ENCODE measurements at regions not wholly inside any gene's neighbourhood (a gene's known extent, or its start where the extent isn't known, plus 50 kb on each side); places are given as distances from the start of the nearest gene placed in this dataset.
"Not testable (repeated sequence)": the region's sequence is repeated elsewhere in the genome, so short reads cannot be mapped to it uniquely, and the experiment has no call there.

DNA sequence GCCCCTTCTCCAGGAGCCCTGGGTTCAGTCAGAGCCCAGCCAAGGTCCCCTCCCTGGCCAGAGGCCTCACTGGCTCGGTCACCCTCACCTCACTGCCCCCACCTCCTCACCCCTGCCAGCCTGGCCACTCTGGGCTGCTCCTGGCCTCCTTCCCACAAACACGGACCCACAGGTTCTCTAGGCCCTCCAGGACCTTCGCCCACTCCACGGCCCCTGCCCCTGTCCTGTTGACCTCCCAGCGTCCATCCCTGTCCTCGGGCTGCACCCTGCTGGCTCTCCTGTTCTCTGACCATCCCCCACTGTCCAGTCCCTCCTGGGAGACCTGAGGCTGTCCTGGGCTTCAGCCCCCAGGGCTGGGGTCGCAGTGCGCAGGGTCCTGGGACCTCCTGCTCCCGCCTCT is 173.3 kb downstream of the TMEM121 start:
- not testable (repeated sequence) for DNase-seq (ENCODE audit: low read depth); H3K4me3 ChIP-seq (ENCODE audit: insufficient read depth, low read depth, low read length); FAIRE-seq; H2AFZ ChIP-seq (ENCODE audit: low read depth, low read length); H3K27ac ChIP-seq (ENCODE audit: low read depth, low read length); H3K27me3 ChIP-seq (ENCODE audit: insufficient read depth, low read length); H3K9me3 ChIP-seq (ENCODE audit: insufficient read depth, low read depth, low read length); H3K4me2 ChIP-seq (ENCODE audit: low read length); H4K20me1 ChIP-seq (ENCODE audit: insufficient read depth, low read length); H3K36me3 ChIP-seq (ENCODE audit: insufficient read depth, low read length); H3K79me2 ChIP-seq (ENCODE audit: insufficient read depth, low read length); H3K4me1 ChIP-seq (ENCODE audit: insufficient read depth, low read length); H3K4me1 Mint-ChIP-seq (ENCODE audit: low read depth, unreplicated experiment); H3K36me3 Mint-ChIP-seq (ENCODE audit: low read depth, unreplicated experiment); H3K27me3 Mint-ChIP-seq (ENCODE audit: low read depth, unreplicated experiment); H3K27ac Mint-ChIP-seq (ENCODE audit: unreplicated experiment); H3K4me3 Mint-ChIP-seq (ENCODE audit: unreplicated experiment); H3K9ac ChIP-seq (ENCODE audit: low read length)
- H3K9me3 Mint-ChIP-seq (ENCODE audit: unreplicated experiment) = peaks cover 24% of the 10 kb centered on the region

DNA sequence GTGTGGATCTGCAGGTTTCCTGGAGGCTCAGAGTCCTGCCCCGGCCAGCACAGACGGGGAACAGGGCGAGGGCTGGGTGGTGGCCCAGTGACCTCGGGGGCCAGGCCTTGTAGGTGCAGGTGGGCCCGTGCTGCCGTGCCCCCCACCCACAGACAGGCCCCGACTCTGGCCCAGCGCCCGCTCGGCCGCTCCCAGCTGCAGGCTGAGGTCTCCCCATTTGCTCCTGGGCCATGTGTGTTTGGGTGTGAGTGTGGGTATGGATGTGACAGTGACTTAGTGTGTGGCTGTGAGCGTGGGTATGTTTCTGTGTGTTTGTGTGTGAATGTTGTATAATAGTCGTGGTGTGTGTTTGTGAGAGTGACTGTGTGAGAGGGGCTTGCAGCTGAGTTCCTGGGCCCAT is 173.8 kb downstream of the TMEM121 start:
- H3K4me1 Mint-ChIP-seq (ENCODE audit: low read depth, unreplicated experiment); H3K36me3 Mint-ChIP-seq (ENCODE audit: low read depth, unreplicated experiment); FAIRE-seq; H3K36me3 ChIP-seq (ENCODE audit: insufficient read depth, low read length); DNase-seq (ENCODE audit: low read depth); H2AFZ ChIP-seq (ENCODE audit: low read depth, low read length); H3K9ac ChIP-seq (ENCODE audit: low read length); H3K4me1 ChIP-seq (ENCODE audit: insufficient read depth, low read length); H3K27me3 ChIP-seq (ENCODE audit: insufficient read depth, low read length); H3K4me3 ChIP-seq (ENCODE audit: insufficient read depth, low read depth, low read length); H3K4me2 ChIP-seq (ENCODE audit: low read length); H3K9me3 ChIP-seq (ENCODE audit: insufficient read depth, low read depth, low read length); H3K27ac Mint-ChIP-seq (ENCODE audit: unreplicated experiment); H3K79me2 ChIP-seq (ENCODE audit: insufficient read depth, low read length); H4K20me1 ChIP-seq (ENCODE audit: insufficient read depth, low read length); H3K27ac ChIP-seq (ENCODE audit: low read depth, low read length); H3K27me3 Mint-ChIP-seq (ENCODE audit: low read depth, unreplicated experiment); H3K4me3 Mint-ChIP-seq (ENCODE audit: unreplicated experiment): not testable (repeated sequence)
- H3K9me3 Mint-ChIP-seq (ENCODE audit: unreplicated experiment) = peaks cover 20% of the 10 kb centered on the region

DNA sequence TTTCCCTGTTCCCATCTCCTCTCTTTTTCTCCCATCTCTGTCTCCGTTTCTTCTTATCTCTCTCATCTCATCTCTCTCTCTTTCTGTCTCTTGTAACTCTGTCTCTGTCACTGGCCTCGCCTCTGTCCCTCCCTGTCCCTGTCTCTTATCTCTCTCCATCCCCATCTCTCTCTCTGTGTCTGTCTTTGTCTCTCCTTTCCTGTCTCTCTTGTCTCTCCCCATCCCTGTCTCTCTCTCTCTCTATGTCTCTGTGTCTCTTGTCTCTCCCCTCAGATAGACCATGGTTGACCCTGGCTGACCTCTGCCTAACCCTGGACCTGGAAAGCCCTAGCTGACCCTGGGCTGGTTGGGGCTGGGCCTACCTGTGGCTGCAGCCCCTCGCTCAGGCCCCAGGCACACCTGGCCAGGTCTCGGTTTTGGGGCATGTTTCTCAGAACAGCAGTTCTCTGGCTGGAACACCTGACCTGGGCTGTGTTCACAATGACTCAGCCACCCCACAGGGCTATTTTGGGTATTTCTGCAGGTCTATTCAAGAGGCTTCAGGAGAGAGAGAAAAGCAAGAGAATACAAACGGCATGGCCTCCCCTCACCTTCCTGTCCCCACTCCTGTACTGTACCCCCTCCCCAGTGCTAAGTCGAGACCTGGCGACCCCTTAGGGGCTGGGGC is 174.4 kb downstream of the TMEM121 start:
- no peak overlapping the region for H3K27ac ChIP-seq (ENCODE audit: low read depth, low read length)
- no peaks in the 10 kb centered on the region for H3K79me2 ChIP-seq (ENCODE audit: insufficient read depth, low read length)
- H4K20me1 ChIP-seq (ENCODE audit: insufficient read depth, low read length) = no peaks in the 10 kb centered on the region
- H3K4me3 Mint-ChIP-seq (ENCODE audit: unreplicated experiment) = no peak overlapping the region
- TF ChIP-seq EZH2 (IDR thresholded peaks at IDR 0.05; ENCODE audit: insufficient read depth, low read length) = no peak
- TF ChIP-seq, protein P1, sequence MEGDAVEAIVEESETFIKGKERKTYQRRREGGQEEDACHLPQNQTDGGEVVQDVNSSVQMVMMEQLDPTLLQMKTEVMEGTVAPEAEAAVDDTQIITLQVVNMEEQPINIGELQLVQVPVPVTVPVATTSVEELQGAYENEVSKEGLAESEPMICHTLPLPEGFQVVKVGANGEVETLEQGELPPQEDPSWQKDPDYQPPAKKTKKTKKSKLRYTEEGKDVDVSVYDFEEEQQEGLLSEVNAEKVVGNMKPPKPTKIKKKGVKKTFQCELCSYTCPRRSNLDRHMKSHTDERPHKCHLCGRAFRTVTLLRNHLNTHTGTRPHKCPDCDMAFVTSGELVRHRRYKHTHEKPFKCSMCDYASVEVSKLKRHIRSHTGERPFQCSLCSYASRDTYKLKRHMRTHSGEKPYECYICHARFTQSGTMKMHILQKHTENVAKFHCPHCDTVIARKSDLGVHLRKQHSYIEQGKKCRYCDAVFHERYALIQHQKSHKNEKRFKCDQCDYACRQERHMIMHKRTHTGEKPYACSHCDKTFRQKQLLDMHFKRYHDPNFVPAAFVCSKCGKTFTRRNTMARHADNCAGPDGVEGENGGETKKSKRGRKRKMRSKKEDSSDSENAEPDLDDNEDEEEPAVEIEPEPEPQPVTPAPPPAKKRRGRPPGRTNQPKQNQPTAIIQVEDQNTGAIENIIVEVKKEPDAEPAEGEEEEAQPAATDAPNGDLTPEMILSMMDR (IDR thresholded peaks at IDR 0.05; ENCODE audit: insufficient read depth, low read depth, low read length) = no peak
- H3K9ac ChIP-seq (ENCODE audit: low read length) = no peak overlapping the region
- FAIRE-seq (no peak), DNase-seq (ENCODE audit: low read depth) (no peak)
- H3K4me1 ChIP-seq (ENCODE audit: insufficient read depth, low read length) = no peaks in the 10 kb centered on the region
- no peaks in the 10 kb centered on the region for H3K4me1 Mint-ChIP-seq (ENCODE audit: low read depth, unreplicated experiment)
- H3K9me3 Mint-ChIP-seq (ENCODE audit: unreplicated experiment) = peaks cover 21% of the 10 kb centered on the region
- no peak overlapping the region for H3K4me2 ChIP-seq (ENCODE audit: low read length)
- no peaks in the 10 kb centered on the region for H3K27me3 Mint-ChIP-seq (ENCODE audit: low read depth, unreplicated experiment)
- H3K36me3 Mint-ChIP-seq (ENCODE audit: low read depth, unreplicated experiment) = no peaks in the 10 kb centered on the region
- no peaks in the 10 kb centered on the region for H3K27me3 ChIP-seq (ENCODE audit: insufficient read depth, low read length)
- H3K36me3 ChIP-seq (ENCODE audit: insufficient read depth, low read length) = no peaks in the 10 kb centered on the region
- no peaks in the 10 kb centered on the region for H3K9me3 ChIP-seq (ENCODE audit: insufficient read depth, low read depth, low read length)
- H2AFZ ChIP-seq (ENCODE audit: low read depth, low read length) = no peak overlapping the region
- H3K27ac Mint-ChIP-seq (ENCODE audit: unreplicated experiment) = no peak overlapping the region
- no peak overlapping the region for H3K4me3 ChIP-seq (ENCODE audit: insufficient read depth, low read depth, low read length)
